ENCODE measurements at regions not wholly inside any gene's neighbourhood (a gene's known extent, or its start where the extent isn't known, plus 50 kb on each side); places are given as distances from the start of the nearest gene placed in this dataset.

DNA sequence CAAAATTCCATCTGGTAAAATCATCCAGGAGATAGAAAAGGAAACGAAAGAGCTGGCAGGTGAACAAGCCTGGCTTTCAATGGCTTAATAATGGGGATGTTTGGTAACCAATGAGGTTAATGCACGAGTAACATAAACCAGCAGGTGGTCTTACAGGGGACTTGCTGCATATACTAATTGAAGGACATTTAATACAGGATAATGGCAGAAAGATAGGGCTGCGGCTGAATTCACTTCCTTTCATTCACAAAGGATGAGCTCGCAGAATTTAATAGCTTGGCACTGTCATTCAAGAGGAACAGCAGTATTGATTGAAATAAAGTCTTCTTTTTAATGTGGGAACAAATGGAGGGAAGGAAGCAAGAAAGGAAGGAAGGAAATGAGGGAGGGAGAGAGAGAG lies 156.3 kb upstream of the RAI2 start:
- DNase-seq (ENCODE audit: low spot score): no peak
- in situ Hi-C loops (cut with MboI; ENCODE audit: low pct_unique_long_range_greater_than_20kb, low sequenced_read_pairs, unreplicated experiment): no loop called here
- TF ChIP-seq, protein P1, sequence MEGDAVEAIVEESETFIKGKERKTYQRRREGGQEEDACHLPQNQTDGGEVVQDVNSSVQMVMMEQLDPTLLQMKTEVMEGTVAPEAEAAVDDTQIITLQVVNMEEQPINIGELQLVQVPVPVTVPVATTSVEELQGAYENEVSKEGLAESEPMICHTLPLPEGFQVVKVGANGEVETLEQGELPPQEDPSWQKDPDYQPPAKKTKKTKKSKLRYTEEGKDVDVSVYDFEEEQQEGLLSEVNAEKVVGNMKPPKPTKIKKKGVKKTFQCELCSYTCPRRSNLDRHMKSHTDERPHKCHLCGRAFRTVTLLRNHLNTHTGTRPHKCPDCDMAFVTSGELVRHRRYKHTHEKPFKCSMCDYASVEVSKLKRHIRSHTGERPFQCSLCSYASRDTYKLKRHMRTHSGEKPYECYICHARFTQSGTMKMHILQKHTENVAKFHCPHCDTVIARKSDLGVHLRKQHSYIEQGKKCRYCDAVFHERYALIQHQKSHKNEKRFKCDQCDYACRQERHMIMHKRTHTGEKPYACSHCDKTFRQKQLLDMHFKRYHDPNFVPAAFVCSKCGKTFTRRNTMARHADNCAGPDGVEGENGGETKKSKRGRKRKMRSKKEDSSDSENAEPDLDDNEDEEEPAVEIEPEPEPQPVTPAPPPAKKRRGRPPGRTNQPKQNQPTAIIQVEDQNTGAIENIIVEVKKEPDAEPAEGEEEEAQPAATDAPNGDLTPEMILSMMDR (IDR thresholded peaks at IDR 0.05; ENCODE audit: extremely low read depth, insufficient read depth, missing control alignments): no peak

DNA sequence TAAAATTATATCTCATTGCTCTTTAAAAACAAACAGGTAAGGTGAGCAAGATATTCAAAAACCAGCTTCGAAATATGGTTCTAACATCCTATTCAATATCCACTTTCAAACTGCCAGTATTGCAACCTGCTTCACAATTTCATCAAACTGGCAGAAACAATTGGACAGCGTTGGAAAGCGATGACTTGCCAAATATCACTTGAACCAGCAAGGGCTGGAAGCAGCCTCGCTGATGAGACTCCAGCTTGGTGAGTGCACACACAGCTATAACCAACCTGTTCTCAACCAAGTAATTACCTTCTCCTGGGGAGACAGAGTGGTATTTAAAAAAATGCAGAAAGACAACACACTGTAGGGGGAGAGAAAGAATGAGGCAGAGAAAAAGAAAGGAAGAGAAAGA lies 155.8 kb upstream of the RAI2 start:
- in situ Hi-C loops (cut with MboI; ENCODE audit: low pct_unique_long_range_greater_than_20kb, low sequenced_read_pairs, unreplicated experiment): no loop called here
- TF ChIP-seq, protein P1 (IDR thresholded peaks at IDR 0.05; ENCODE audit: extremely low read depth, insufficient read depth, missing control alignments): no peak
- no peak for DNase-seq (ENCODE audit: low spot score)

DNA sequence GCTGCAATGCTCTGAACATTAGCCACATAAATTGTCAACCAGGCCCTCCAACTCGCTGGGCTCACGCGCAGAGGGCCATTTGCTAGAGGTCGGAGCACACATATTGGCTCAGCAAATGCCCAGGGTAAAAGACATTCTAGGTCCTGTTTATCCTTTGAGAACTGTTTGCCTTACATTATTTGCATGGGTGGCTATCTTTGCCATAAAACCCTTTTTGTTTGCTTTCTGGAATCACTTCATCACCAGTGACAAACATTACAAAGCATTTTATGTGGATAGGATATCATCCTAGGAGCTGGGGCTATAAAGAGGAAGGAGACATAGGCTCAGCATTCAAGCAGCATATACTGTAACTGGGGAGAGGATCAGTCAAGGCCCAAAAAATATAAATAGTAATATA lies 149.2 kb upstream of the RAI2 start:
- in situ Hi-C loops (cut with MboI; ENCODE audit: low pct_unique_long_range_greater_than_20kb, low sequenced_read_pairs, unreplicated experiment): no loop called here
- TF ChIP-seq, protein P1 (IDR thresholded peaks at IDR 0.05; ENCODE audit: extremely low read depth, insufficient read depth, missing control alignments): no peak
- DNase-seq (ENCODE audit: low spot score): no peak

- DNase-seq (ENCODE audit: low spot score): no peak
- in situ Hi-C loops (cut with MboI; ENCODE audit: low pct_unique_long_range_greater_than_20kb, low sequenced_read_pairs, unreplicated experiment): no loop called here
- TF ChIP-seq, protein P1 (IDR thresholded peaks at IDR 0.05; ENCODE audit: extremely low read depth, insufficient read depth, missing control alignments): no peak
Observed at GRCh38 chrX:18003876-18004275, 142.8 kb upstream of the RAI2 start.

DNA sequence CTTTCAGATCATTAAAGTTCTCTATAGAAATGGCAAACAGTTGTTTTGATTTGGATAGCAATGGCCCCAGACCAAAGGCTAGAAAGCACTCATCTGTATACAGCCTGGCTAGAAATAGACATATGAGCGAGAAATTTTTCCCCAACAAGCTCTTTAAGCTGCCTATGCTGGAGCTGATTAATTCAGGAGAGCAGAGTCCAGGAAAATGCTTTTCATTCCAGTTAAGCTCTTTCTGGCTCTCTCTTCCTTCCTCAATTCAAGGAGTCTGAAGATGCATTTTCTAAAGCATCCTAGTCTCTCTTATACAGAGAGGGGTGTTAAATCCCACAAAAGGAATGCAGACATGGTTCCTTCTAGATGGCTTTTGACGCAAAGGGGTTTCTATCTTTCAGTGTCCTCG lies 141.7 kb upstream of the RAI2 start:
- TF ChIP-seq, protein P1 (IDR thresholded peaks at IDR 0.05; ENCODE audit: extremely low read depth, insufficient read depth, missing control alignments): no peak
- in situ Hi-C loops (cut with MboI; ENCODE audit: low pct_unique_long_range_greater_than_20kb, low sequenced_read_pairs, unreplicated experiment): no loop called here
- DNase-seq (ENCODE audit: low spot score): no peak

GRCh38 chrX:17994429-17994828 lies 133.3 kb upstream of the RAI2 start:
- in situ Hi-C loops (cut with MboI; ENCODE audit: low pct_unique_long_range_greater_than_20kb, low sequenced_read_pairs, unreplicated experiment): no loop called here
- DNase-seq (ENCODE audit: low spot score): no peak

More at GRCh38 chrX:17994429-17994828, 133.3 kb upstream of the RAI2 start:
- TF ChIP-seq, protein P1 (IDR thresholded peaks at IDR 0.05; ENCODE audit: extremely low read depth, insufficient read depth, missing control alignments): no peak

All from GM13977 (cell line).